Keratinocyte (primary cell): ENCODE measurements at regions not wholly inside any gene's neighbourhood (a gene's known extent, or its start where the extent isn't known, plus 50 kb on each side); places are given as distances from the start of the nearest gene placed in this dataset.

Experiments used
- DNase-seq: peaks from one replicate; pipeline ENCODE4 v3.0.0-alpha.2; 2011; ENCODE audit warnings: low read depth, missing footprints, low spot score
- FAIRE-seq: peaks from 2 replicates; lab custom pipeline; 2011; peaks lifted over from hg19 to GRCh38; lab: Jason Lieb, UNC
- H2AFZ ChIP-seq: 2 replicates; pipeline ENCODE4 v1.6.0; 2012; ENCODE audit warnings: low read length, control low read depth, inconsistent platforms; ENCODE audit not compliant: control insufficient read depth
- H3K27ac ChIP-seq: 2 replicates; pipeline ENCODE4 v1.5.1; 2011; ENCODE audit warnings: low read length; ENCODE audit not compliant: control insufficient read depth, insufficient read depth
- H3K27me3 ChIP-seq: 3 replicates; pipeline ENCODE4 v1.6.0; 2011; ENCODE audit warnings: low read length; ENCODE audit not compliant: control insufficient read depth, insufficient read depth; ENCODE audit errors: extremely low read depth
- H3K36me3 ChIP-seq, 2 experiments: 2 replicates in 1 of 2; 3 replicates in 1 of 2; pipeline ENCODE4 v1.5.1; 2011; ENCODE audit warnings: low read length in 2 of 2, mild to moderate bottlenecking in 1 of 2; ENCODE audit not compliant: control insufficient read depth in 2 of 2, insufficient read depth in 2 of 2; ENCODE audit errors: extremely low read depth in 1 of 2
- H3K4me1 ChIP-seq: 3 replicates; pipeline ENCODE4 v1.5.1; 2011; ENCODE audit warnings: low read length; ENCODE audit not compliant: control insufficient read depth, insufficient read depth; ENCODE audit errors: extremely low read depth
- H3K4me2 ChIP-seq: 3 replicates; pipeline ENCODE4 v1.6.0; 2011; ENCODE audit warnings: low read depth, low read length; ENCODE audit not compliant: control insufficient read depth, insufficient read depth; ENCODE audit errors: extremely low read depth
- H3K4me3 ChIP-seq, 3 experiments: fragments of 200-600 bp in 1 of 3; sonication (generic) in 1 of 3; 2 replicates in 2 of 3; 3 replicates in 1 of 3; pipeline ENCODE4 v1.5.1; 2011 to 2016; ENCODE audit warnings: low read length in 3 of 3, mild to moderate bottlenecking in 3 of 3, control low read depth in 2 of 3, inconsistent platforms in 1 of 3, low read depth in 1 of 3, mixed read lengths in 1 of 3, mixed run types in 1 of 3, moderate library complexity in 1 of 3; ENCODE audit not compliant: control insufficient read depth in 2 of 3, insufficient read depth in 2 of 3; ENCODE audit errors: extremely low read depth in 1 of 3
- H3K79me2 ChIP-seq: 2 replicates; pipeline ENCODE4 v1.6.0; 2012; ENCODE audit warnings: low read length; ENCODE audit not compliant: control insufficient read depth, insufficient read depth
- H3K9ac ChIP-seq: 3 replicates; pipeline ENCODE4 v1.6.0; 2011; ENCODE audit warnings: low read length; ENCODE audit not compliant: control insufficient read depth, insufficient read depth; ENCODE audit errors: extremely low read depth
- H3K9me1 ChIP-seq: 3 replicates; pipeline ENCODE4 v1.6.0; 2011; ENCODE audit warnings: low read length; ENCODE audit not compliant: control insufficient read depth, insufficient read depth; ENCODE audit errors: extremely low read depth
- H3K9me3 ChIP-seq: 2 replicates; pipeline ENCODE4 v1.5.1; 2012; ENCODE audit warnings: low read depth, low read length; ENCODE audit not compliant: control insufficient read depth
- H4K20me1 ChIP-seq: 3 replicates; pipeline ENCODE4 v1.6.0; 2011; ENCODE audit warnings: low read length; ENCODE audit not compliant: control insufficient read depth, insufficient read depth; ENCODE audit errors: extremely low read depth
- EZH2 ChIP-seq: IDR thresholded peaks from one replicate; pipeline ENCODE4 v1.6.1; 2012; ENCODE audit warnings: inconsistent platforms, mild to moderate bottlenecking, low read length, moderate library complexity
- dilution Hi-C: fragments of 300-500 bp; cut with MboI; formaldehyde crosslinking; loops from one replicate; pipeline ENCODE4 v1.7.0; 2020; ENCODE audit warnings: low sequenced_read_pairs; ENCODE audit not compliant: extremely low pct_ligation_motif_present
- TF ChIP-seq, protein P1 (sequence below), 3 experiments: IDR thresholded peaks in 1 of 3; conservative IDR thresholded peaks in 1 of 3; optimal IDR thresholded peaks in 1 of 3; 2 replicates in 2 of 3; 3 replicates in 1 of 3; pipeline versions ENCODE3 to v1.5.1; 2011; ENCODE audit warnings: low read length in 3 of 3, mild to moderate bottlenecking in 3 of 3, moderate library complexity in 2 of 3, control low read depth in 1 of 3, inconsistent platforms in 1 of 3; ENCODE audit not compliant: insufficient read depth in 2 of 3; ENCODE audit errors: extremely low read depth in 1 of 3

DNA sequence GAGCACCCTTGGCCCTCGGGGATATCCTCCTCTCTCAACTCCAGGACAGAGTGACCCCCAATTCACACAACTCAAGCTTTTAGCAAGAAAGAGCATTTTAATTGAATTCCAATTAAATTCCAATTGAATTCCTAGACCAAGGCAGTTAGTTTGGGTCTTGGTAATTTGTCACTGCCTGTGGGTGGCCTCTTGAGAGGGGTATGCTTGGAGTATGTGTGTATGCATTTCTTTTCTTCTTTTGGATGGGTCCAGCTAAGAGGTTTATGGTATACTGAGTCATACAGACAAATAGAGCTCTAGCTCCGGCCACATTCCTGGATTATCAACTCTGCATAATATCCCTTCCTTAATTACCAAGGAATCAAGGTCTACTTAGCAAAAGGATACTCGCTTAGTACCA, 136.7 kb downstream of the PCTP start:
- H2AFZ ChIP-seq: no peak overlapping the region
- H3K27me3 ChIP-seq: no peaks in the 10 kb centered on the region
- FAIRE-seq (no peak), DNase-seq (no peak)
- no peaks in the 10 kb centered on the region for H3K9me3 ChIP-seq
- H4K20me1 ChIP-seq: no peaks in the 10 kb centered on the region
- no peaks in the 10 kb centered on the region for H3K36me3 ChIP-seq
- H3K4me3 ChIP-seq: no peak overlapping the region
- no peaks in the 10 kb centered on the region for H3K4me1 ChIP-seq
- H3K27ac ChIP-seq: no peak overlapping the region
- H3K4me2 ChIP-seq: no peak overlapping the region
- no peak for TF ChIP-seq EZH2
- TF ChIP-seq, protein P1, sequence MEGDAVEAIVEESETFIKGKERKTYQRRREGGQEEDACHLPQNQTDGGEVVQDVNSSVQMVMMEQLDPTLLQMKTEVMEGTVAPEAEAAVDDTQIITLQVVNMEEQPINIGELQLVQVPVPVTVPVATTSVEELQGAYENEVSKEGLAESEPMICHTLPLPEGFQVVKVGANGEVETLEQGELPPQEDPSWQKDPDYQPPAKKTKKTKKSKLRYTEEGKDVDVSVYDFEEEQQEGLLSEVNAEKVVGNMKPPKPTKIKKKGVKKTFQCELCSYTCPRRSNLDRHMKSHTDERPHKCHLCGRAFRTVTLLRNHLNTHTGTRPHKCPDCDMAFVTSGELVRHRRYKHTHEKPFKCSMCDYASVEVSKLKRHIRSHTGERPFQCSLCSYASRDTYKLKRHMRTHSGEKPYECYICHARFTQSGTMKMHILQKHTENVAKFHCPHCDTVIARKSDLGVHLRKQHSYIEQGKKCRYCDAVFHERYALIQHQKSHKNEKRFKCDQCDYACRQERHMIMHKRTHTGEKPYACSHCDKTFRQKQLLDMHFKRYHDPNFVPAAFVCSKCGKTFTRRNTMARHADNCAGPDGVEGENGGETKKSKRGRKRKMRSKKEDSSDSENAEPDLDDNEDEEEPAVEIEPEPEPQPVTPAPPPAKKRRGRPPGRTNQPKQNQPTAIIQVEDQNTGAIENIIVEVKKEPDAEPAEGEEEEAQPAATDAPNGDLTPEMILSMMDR (optimal IDR thresholded peaks at IDR 0.05 in 1 of 3, IDR thresholded peaks at IDR 0.05 in 1 of 3, conservative IDR thresholded peaks at IDR 0.05 in 1 of 3; ENCODE audit: extremely low read depth in 1 of 3, insufficient read depth in 2 of 3, low read length in 3 of 3): no peak
- H3K79me2 ChIP-seq: no peaks in the 10 kb centered on the region
- H3K9ac ChIP-seq: no peak overlapping the region
- H3K9me1 ChIP-seq: no peaks in the 10 kb centered on the region
- dilution Hi-C loops: no loop called here

GRCh38 chr17:55889271-55889670, 138.4 kb downstream of the PCTP start:
- Histone ChIP-seq H3K4me1 (no peaks in the 10 kb centered on the region), H3K79me2 (no peaks in the 10 kb centered on the region), H3K4me3 (no peak overlapping the region), H4K20me1 (no peaks in the 10 kb centered on the region), H3K9ac (no peak overlapping the region), H3K4me2 (no peak overlapping the region), H3K36me3 (no peaks in the 10 kb centered on the region), H3K9me3 (no peaks in the 10 kb centered on the region), H2AFZ (no peak overlapping the region), H3K27ac (no peak overlapping the region), H3K27me3 (no peaks in the 10 kb centered on the region), H3K9me1 (no peaks in the 10 kb centered on the region)
- no peak for TF ChIP-seq EZH2
- TF ChIP-seq, protein P1 (optimal IDR thresholded peaks at IDR 0.05 in 1 of 3, IDR thresholded peaks at IDR 0.05 in 1 of 3, conservative IDR thresholded peaks at IDR 0.05 in 1 of 3; ENCODE audit: extremely low read depth in 1 of 3, insufficient read depth in 2 of 3, low read length in 3 of 3): no peak
- DNase-seq: peak; percentile 1
- dilution Hi-C loops: no loop called here
- no peak for FAIRE-seq
